Body of pancreas (tissue), 4 donors: ENCODE measurements at regions not wholly inside any gene's neighbourhood (a gene's known extent, or its start where the extent isn't known, plus 50 kb on each side); places are given as distances from the start of the nearest gene placed in this dataset.

Experiments
- POLR2A ChIP-seq, 3 donors: fragments of 450-650 bp; IDR thresholded peaks; one replicate each; pipeline ENCODE4 v1.6.1; 2016; ENCODE audit warnings: antibody characterized with exemption in 3 of 3, mild to moderate bottlenecking in 2 of 3
- TF ChIP-seq, protein P1 (sequence below), 7 experiments: fragments of 450-650 bp in 4 of 7; fragments of 200-600 bp in 3 of 7; sonication (generic) in 3 of 7; IDR thresholded peaks; one replicate each; pipeline ENCODE4 v1.5.1; 2016 to 2019; ENCODE audit warnings: antibody characterized with exemption in 7 of 7

DNA sequence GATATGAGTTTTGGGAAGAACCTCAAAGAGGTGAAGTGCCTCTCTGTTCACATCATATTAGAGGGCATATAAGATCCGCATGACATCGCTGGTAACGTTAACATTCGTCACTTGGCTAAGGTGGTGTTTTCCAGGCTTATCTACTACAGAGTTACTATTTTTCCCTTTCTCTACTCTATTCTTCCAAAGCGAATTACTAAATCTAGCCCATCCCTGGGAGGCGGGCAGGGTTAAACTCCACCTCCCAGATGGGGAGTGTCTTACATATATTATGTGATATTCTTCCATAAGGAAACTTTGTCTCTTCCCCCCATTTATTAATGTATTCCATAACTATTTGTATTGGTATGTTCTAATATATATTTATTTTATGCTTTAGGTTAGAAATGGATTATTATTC, 293.9 kb downstream of the CYRIA start:
- TF ChIP-seq, protein P1, sequence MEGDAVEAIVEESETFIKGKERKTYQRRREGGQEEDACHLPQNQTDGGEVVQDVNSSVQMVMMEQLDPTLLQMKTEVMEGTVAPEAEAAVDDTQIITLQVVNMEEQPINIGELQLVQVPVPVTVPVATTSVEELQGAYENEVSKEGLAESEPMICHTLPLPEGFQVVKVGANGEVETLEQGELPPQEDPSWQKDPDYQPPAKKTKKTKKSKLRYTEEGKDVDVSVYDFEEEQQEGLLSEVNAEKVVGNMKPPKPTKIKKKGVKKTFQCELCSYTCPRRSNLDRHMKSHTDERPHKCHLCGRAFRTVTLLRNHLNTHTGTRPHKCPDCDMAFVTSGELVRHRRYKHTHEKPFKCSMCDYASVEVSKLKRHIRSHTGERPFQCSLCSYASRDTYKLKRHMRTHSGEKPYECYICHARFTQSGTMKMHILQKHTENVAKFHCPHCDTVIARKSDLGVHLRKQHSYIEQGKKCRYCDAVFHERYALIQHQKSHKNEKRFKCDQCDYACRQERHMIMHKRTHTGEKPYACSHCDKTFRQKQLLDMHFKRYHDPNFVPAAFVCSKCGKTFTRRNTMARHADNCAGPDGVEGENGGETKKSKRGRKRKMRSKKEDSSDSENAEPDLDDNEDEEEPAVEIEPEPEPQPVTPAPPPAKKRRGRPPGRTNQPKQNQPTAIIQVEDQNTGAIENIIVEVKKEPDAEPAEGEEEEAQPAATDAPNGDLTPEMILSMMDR (IDR thresholded peaks at IDR 0.05) = no peak
- no peak for TF ChIP-seq POLR2A (IDR thresholded peaks at IDR 0.05)
